GM12873 (cell line): ENCODE measurements at regions not wholly inside any gene's neighbourhood (a gene's known extent, or its start where the extent isn't known, plus 50 kb on each side); places are given as distances from the start of the nearest gene placed in this dataset.

Experiments used
- CTCF ChIP-seq: IDR thresholded peaks from 2 replicates; pipeline ENCODE4 v1.5.1; 2012; ENCODE audit warnings: low read depth, mild to moderate bottlenecking, moderate library complexity, low read length, control low read depth; ENCODE audit not compliant: insufficient read depth; ENCODE audit errors: missing control alignments

- no peak for TF ChIP-seq CTCF
Measured at GRCh38 chr2:147521936-147522335, 322.9 kb upstream of the ACVR2A start.

- no peak for TF ChIP-seq CTCF
Measured at GRCh38 chr2:147520817-147521216, 324.0 kb upstream of the ACVR2A start.

- no peak for TF ChIP-seq CTCF
Measured at GRCh38 chr2:147519178-147519577, 325.7 kb upstream of the ACVR2A start.

- no peak for TF ChIP-seq CTCF
Measured at GRCh38 chr2:147515213-147515612, 329.6 kb upstream of the ACVR2A start.

GRCh38 chr2:147512206-147512605, 332.6 kb upstream of the ACVR2A start:
- TF ChIP-seq CTCF = no peak

GRCh38 chr2:147511491-147511948, 333.3 kb upstream of the ACVR2A start:
- TF ChIP-seq CTCF = no peak

- no peak for TF ChIP-seq CTCF
Measured at GRCh38 chr2:147509821-147510220, 335.0 kb upstream of the ACVR2A start.

GRCh38 chr2:147506889-147507288, 337.9 kb upstream of the ACVR2A start:
- TF ChIP-seq CTCF = no peak
